ENCODE measurements at regions not wholly inside any gene's neighbourhood (a gene's known extent, or its start where the extent isn't known, plus 50 kb on each side); places are given as distances from the start of the nearest gene placed in this dataset.
"Not testable (repeated sequence)": the region's sequence is repeated elsewhere in the genome, so short reads cannot be mapped to it uniquely, and the experiment has no call there.

GRCh38 chr21:15660423-15660804 is 69.4 kb upstream of the USP25 start:
- DNase-seq: no peak
- Histone ChIP-seq H3K27me3 (replicated peaks) (no peaks in the 10 kb centered on the region), H3K27ac (no peak overlapping the region), H3K36me3 (replicated peaks) (no peaks in the 10 kb centered on the region), H3K4me3 (ENCODE audit: low read depth, low read length) (no peak overlapping the region)
- in situ Hi-C loops (cut with HindIII; ENCODE audit: low pct_ligation_motif_present, low sequenced_read_pairs): no loop called here
- TF ChIP-seq CTCF (IDR thresholded peaks at IDR 0.05; ENCODE audit: low read depth, low read length, missing control alignments): no peak

- no peak for TF ChIP-seq CTCF (IDR thresholded peaks at IDR 0.05; ENCODE audit: low read depth, low read length, missing control alignments)
- H3K4me3 ChIP-seq (ENCODE audit: low read depth, low read length): no peak overlapping the region
- in situ Hi-C loops (cut with HindIII; ENCODE audit: low pct_ligation_motif_present, low sequenced_read_pairs): no loop called here
- H3K27me3 ChIP-seq (replicated peaks): no peaks in the 10 kb centered on the region
- no peak overlapping the region for H3K27ac ChIP-seq
- no peaks in the 10 kb centered on the region for H3K36me3 ChIP-seq (replicated peaks)
- no peak for DNase-seq
Measured at GRCh38 chr21:15667010-15667409, 62.8 kb upstream of the USP25 start.

GRCh38 chr21:15667819-15668218 is 62.0 kb upstream of the USP25 start:
- Histone ChIP-seq H3K27ac (no peak overlapping the region), H3K4me3 (ENCODE audit: low read depth, low read length) (no peak overlapping the region), H3K36me3 (replicated peaks) (no peaks in the 10 kb centered on the region), H3K27me3 (replicated peaks) (no peaks in the 10 kb centered on the region)
- in situ Hi-C loops (cut with HindIII; ENCODE audit: low pct_ligation_motif_present, low sequenced_read_pairs): no loop called here
- no peak for DNase-seq
- no peak for TF ChIP-seq CTCF (IDR thresholded peaks at IDR 0.05; ENCODE audit: low read depth, low read length, missing control alignments)

- Histone ChIP-seq H3K4me3 (ENCODE audit: low read depth, low read length) (no peak overlapping the region), H3K27ac (no peak overlapping the region), H3K36me3 (replicated peaks) (no peaks in the 10 kb centered on the region), H3K27me3 (replicated peaks) (no peaks in the 10 kb centered on the region)
- no peak for TF ChIP-seq CTCF (IDR thresholded peaks at IDR 0.05; ENCODE audit: low read depth, low read length, missing control alignments)
- no peak for DNase-seq
- in situ Hi-C loops (cut with HindIII; ENCODE audit: low pct_ligation_motif_present, low sequenced_read_pairs): no loop called here
Measured at GRCh38 chr21:15669247-15669646, 60.5 kb upstream of the USP25 start.

- Histone ChIP-seq H3K4me3 (ENCODE audit: low read depth, low read length) (no peak overlapping the region), H3K27me3 (replicated peaks) (no peaks in the 10 kb centered on the region), H3K36me3 (replicated peaks) (no peaks in the 10 kb centered on the region), H3K27ac (no peak overlapping the region)
- in situ Hi-C loops (cut with HindIII; ENCODE audit: low pct_ligation_motif_present, low sequenced_read_pairs): no loop called here
- DNase-seq: no peak
- TF ChIP-seq CTCF (IDR thresholded peaks at IDR 0.05; ENCODE audit: low read depth, low read length, missing control alignments): no peak
Measured at GRCh38 chr21:15671188-15671587, 58.6 kb upstream of the USP25 start.

GRCh38 chr21:15672578-15672977 is 57.2 kb upstream of the USP25 start:
- DNase-seq; H3K4me3 ChIP-seq (ENCODE audit: low read depth, low read length); H3K27ac ChIP-seq; in situ Hi-C loops (cut with HindIII; ENCODE audit: low pct_ligation_motif_present, low sequenced_read_pairs); H3K36me3 ChIP-seq (replicated peaks); H3K27me3 ChIP-seq (replicated peaks): not testable (repeated sequence)

All from brain microvascular endothelial cell (primary cell).